Spinal cord (tissue), 9 donors: ENCODE measurements at regions not wholly inside any gene's neighbourhood (a gene's known extent, or its start where the extent isn't known, plus 50 kb on each side); places are given as distances from the start of the nearest gene placed in this dataset.

ENCODE experiments used
- DNase-seq, 6 donors: peaks; one replicate each; pipeline versions ENCODE4 v3.0.0 to v3.0.0-alpha.2; 2013 to 2015; ENCODE audit warnings: low spot score in 6 of 6, low read depth in 4 of 6
- H3K27ac ChIP-seq: one replicate; pipeline ENCODE4 v1.5.1; 2013; ENCODE audit warnings: low read depth, low read length, control low read depth
- H3K27me3 ChIP-seq: one replicate; pipeline ENCODE4 v1.6.1; 2013; ENCODE audit warnings: low read length; ENCODE audit not compliant: control insufficient read depth, insufficient read depth
- H3K36me3 ChIP-seq: one replicate; pipeline ENCODE4 v1.6.1; 2013; ENCODE audit warnings: low read length; ENCODE audit not compliant: control insufficient read depth, insufficient read depth
- H3K4me1 ChIP-seq: one replicate; pipeline ENCODE4 v1.6.1; 2013; ENCODE audit warnings: low read length; ENCODE audit not compliant: control insufficient read depth, insufficient read depth
- H3K4me3 ChIP-seq: one replicate; pipeline ENCODE4 v1.5.1; 2013; ENCODE audit warnings: low read depth, low read length, control low read depth
- H3K9me3 ChIP-seq: one replicate; pipeline ENCODE4 v1.6.1; 2013; ENCODE audit warnings: low read length; ENCODE audit not compliant: control insufficient read depth, insufficient read depth
- WGBS: methylation state at CpG from one replicate; pipeline ENCODE4 v1.1.5; 2013; ENCODE audit warnings: missing lambda C conversion rate; ENCODE audit not compliant: insufficient coverage; 5-methylcytosine and 5-hydroxymethylcytosine counted together
- donor health status: healthy.

- 98% methylated on average over 3 of the region's 5 CpGs for WGBS
- Histone ChIP-seq H3K4me1 (no peaks in the 10 kb centered on the region), H3K4me3 (no peak overlapping the region), H3K9me3 (no peaks in the 10 kb centered on the region), H3K27me3 (no peaks in the 10 kb centered on the region), H3K27ac (no peak overlapping the region), H3K36me3 (no peaks in the 10 kb centered on the region)
- no peak for DNase-seq
These were observed 148.8 kb upstream of the RFX3 start for GRCh38 chr9:3674561-3674960.

- no peak for DNase-seq
- H3K4me1 ChIP-seq, result no peaks in the 10 kb centered on the region
- H3K27ac ChIP-seq, result no peak overlapping the region
- H3K27me3 ChIP-seq, result no peaks in the 10 kb centered on the region
- H3K36me3 ChIP-seq, result no peaks in the 10 kb centered on the region
- H3K9me3 ChIP-seq, result no peaks in the 10 kb centered on the region
- 100% methylated on average over 5 of the region's 5 CpGs for WGBS
- H3K4me3 ChIP-seq, result no peak overlapping the region
These were observed 146.6 kb upstream of the RFX3 start for GRCh38 chr9:3672399-3672798.

DNA sequence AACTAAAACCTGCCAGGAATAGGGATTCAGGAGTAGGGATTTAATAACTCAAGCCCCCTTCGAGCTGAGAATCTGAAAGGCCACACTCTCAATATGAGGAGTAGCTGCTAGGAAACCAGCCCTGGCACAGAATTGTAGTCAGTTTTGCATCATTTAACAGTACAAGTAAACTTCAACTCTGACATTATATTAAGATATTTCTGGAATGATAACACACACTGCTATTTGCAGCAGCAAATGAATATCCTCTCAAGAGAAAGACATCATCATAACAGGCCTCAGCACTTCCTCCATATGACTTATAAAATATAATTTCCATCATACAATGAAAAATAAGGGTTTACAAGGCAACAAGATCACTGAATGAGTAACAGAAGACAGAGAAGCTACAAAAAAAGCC lies 138.2 kb upstream of the RFX3 start:
- H3K4me3 ChIP-seq, result no peak overlapping the region
- H3K9me3 ChIP-seq, result no peaks in the 10 kb centered on the region
- no peaks in the 10 kb centered on the region for H3K36me3 ChIP-seq
- WGBS, result no CpG with 5 or more reads among the region's 1 CpG
- H3K27me3 ChIP-seq, result no peaks in the 10 kb centered on the region
- DNase-seq, result no peak
- peaks cover 9% of the 10 kb centered on the region for H3K4me1 ChIP-seq
- H3K27ac ChIP-seq, result no peak overlapping the region

GRCh38 chr9:3662671-3663070 lies 136.9 kb upstream of the RFX3 start:
- no CpG with 5 or more reads among the region's 4 CpGs for WGBS

GRCh38 chr9:3660936-3661335 lies 135.1 kb upstream of the RFX3 start:
- Histone ChIP-seq H3K27ac (no peak overlapping the region), H3K4me1 (peaks cover 9% of the 10 kb centered on the region), H3K27me3 (no peaks in the 10 kb centered on the region), H3K36me3 (no peaks in the 10 kb centered on the region), H3K4me3 (no peak overlapping the region), H3K9me3 (no peaks in the 10 kb centered on the region)
- 100% methylated on average over 1 of the region's 1 CpG for WGBS
- no peak for DNase-seq

More at GRCh38 chr9:3662671-3663070, 136.9 kb upstream of the RFX3 start:
- H3K4me3 ChIP-seq, result no peak overlapping the region
- H3K36me3 ChIP-seq, result no peaks in the 10 kb centered on the region
- peaks cover 9% of the 10 kb centered on the region for H3K4me1 ChIP-seq
- DNase-seq, result no peak
- no peaks in the 10 kb centered on the region for H3K27me3 ChIP-seq
- H3K9me3 ChIP-seq, result no peaks in the 10 kb centered on the region
- no peak overlapping the region for H3K27ac ChIP-seq

GRCh38 chr9:3659647-3660046 lies 133.8 kb upstream of the RFX3 start:
- Histone ChIP-seq H3K36me3 (no peaks in the 10 kb centered on the region), H3K27me3 (no peaks in the 10 kb centered on the region), H3K4me3 (no peak overlapping the region), H3K9me3 (no peaks in the 10 kb centered on the region), H3K4me1 (peaks cover 9% of the 10 kb centered on the region), H3K27ac (no peak overlapping the region)
- DNase-seq, result no peak
- WGBS, result no CpG with 5 or more reads among the region's 2 CpGs

- H3K27me3 ChIP-seq, result no peaks in the 10 kb centered on the region
- no peak for DNase-seq
- no peaks in the 10 kb centered on the region for H3K9me3 ChIP-seq
- H3K4me3 ChIP-seq, result no peak overlapping the region
- no peaks in the 10 kb centered on the region for H3K36me3 ChIP-seq
- H3K4me1 ChIP-seq, result peaks cover 9% of the 10 kb centered on the region
- H3K27ac ChIP-seq, result no peak overlapping the region
- 97% methylated on average over 2 of the region's 3 CpGs for WGBS
These were observed 133.2 kb upstream of the RFX3 start for GRCh38 chr9:3658964-3659363.

DNA sequence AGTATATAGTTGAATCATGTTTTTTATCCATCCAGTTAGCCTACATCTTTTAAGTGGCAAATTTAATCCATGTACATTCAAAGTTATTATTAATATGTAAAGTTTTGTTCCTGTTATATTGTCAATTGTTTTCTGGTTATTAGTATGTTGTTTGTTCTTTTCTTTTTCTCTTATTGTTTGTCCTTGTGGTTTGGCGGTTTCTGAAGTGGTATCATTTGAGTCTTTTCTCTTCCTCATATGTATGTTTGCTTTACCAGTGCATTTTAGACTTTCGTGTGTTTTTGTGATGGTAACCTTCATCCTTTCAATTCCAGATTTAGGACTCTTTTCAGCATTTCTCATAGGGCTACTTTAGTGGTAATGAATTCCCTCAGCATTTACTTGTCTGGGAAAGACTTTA lies 130.4 kb upstream of the RFX3 start:
- no peaks in the 10 kb centered on the region for H3K9me3 ChIP-seq
- no peak overlapping the region for H3K27ac ChIP-seq
- H3K27me3 ChIP-seq, result no peaks in the 10 kb centered on the region
- no peak overlapping the region for H3K4me3 ChIP-seq
- no peaks in the 10 kb centered on the region for H3K36me3 ChIP-seq
- peaks cover 3% of the 10 kb centered on the region for H3K4me1 ChIP-seq
- no CpG with 5 or more reads among the region's 2 CpGs for WGBS
- no peak for DNase-seq

GRCh38 chr9:3650994-3651622 lies 125.3 kb upstream of the RFX3 start:
- Histone ChIP-seq H3K36me3 (no peaks in the 10 kb centered on the region), H3K9me3 (no peaks in the 10 kb centered on the region), H3K27me3 (no peaks in the 10 kb centered on the region), H3K4me1 (peaks cover 3% of the 10 kb centered on the region), H3K27ac (no peak overlapping the region), H3K4me3 (no peak overlapping the region)
- no peak for DNase-seq
- WGBS, result 60% methylated on average over 2 of the region's 5 CpGs

DNA sequence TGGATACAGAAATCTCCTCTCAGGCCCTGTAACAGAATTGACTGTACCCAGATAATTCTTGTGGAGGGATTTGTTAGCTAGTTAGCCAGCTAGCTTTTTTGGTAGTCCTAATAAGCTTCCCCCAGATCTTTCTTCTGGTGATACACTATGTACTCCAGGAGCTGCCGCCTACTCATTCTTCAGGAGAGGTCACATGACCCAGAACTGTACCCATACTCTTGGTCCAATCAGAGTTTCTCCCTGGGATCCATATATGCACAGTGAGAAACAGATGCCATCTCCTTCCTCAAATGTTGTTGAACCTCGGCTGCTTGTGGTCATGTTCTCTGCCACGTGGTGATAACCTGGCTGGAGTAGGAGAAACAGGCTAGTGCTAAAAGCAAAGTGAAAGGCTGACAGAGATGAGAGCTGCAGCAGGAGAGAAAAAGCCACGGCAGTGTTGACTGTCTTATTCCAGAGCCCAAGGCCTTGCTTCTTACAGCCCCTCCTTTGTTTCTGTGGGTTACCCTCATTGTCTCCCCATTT lies 123.0 kb upstream of the RFX3 start:
- no peaks in the 10 kb centered on the region for H3K36me3 ChIP-seq
- H3K9me3 ChIP-seq, result no peaks in the 10 kb centered on the region
- no peak for DNase-seq
- H3K27ac ChIP-seq, result no peak overlapping the region
- no peak overlapping the region for H3K4me3 ChIP-seq
- H3K27me3 ChIP-seq, result no peaks in the 10 kb centered on the region
- H3K4me1 ChIP-seq, result peaks cover 3% of the 10 kb centered on the region
- 91% methylated on average over 2 of the region's 4 CpGs for WGBS
